ENCODE measurements at regions not wholly inside any gene's neighbourhood (a gene's known extent, or its start where the extent isn't known, plus 50 kb on each side); places are given as distances from the start of the nearest gene placed in this dataset.
"Not testable (repeated sequence)": the region's sequence is repeated elsewhere in the genome, so short reads cannot be mapped to it uniquely, and the experiment has no call there.

GRCh38 chr12:95358111-95359083 lies 115.6 kb upstream of the METAP2 start:
- no peak overlapping the region for H3K4me3 ChIP-seq (ENCODE audit: low read depth, low read length)
- no peak for TF ChIP-seq CTCF (IDR thresholded peaks at IDR 0.05; ENCODE audit: low read depth, low read length)

- no peak overlapping the region for H3K4me3 ChIP-seq (ENCODE audit: low read depth, low read length)
- no peak for TF ChIP-seq CTCF (IDR thresholded peaks at IDR 0.05; ENCODE audit: low read depth, low read length)
Observed at GRCh38 chr12:95365912-95366311, 108.0 kb upstream of the METAP2 start.

- no peak overlapping the region for H3K4me3 ChIP-seq (ENCODE audit: low read depth, low read length)
- no peak for TF ChIP-seq CTCF (IDR thresholded peaks at IDR 0.05; ENCODE audit: low read depth, low read length)
Observed at GRCh38 chr12:95368931-95369330, 105.0 kb upstream of the METAP2 start.

GRCh38 chr12:95371571-95371970 lies 102.4 kb upstream of the METAP2 start:
- no peak overlapping the region for H3K4me3 ChIP-seq (ENCODE audit: low read depth, low read length)
- no peak for TF ChIP-seq CTCF (IDR thresholded peaks at IDR 0.05; ENCODE audit: low read depth, low read length)

GRCh38 chr12:95379481-95379880 lies 94.5 kb upstream of the METAP2 start:
- H3K4me3 ChIP-seq (ENCODE audit: low read depth, low read length) = not testable (repeated sequence)

- not testable (repeated sequence) for H3K4me3 ChIP-seq (ENCODE audit: low read depth, low read length)
Observed at GRCh38 chr12:95380334-95380733, 93.6 kb upstream of the METAP2 start.

- TF ChIP-seq CTCF (IDR thresholded peaks at IDR 0.05; ENCODE audit: low read depth, low read length) = no peak
Observed at GRCh38 chr12:95380997-95381786, 92.8 kb upstream of the METAP2 start.

GRCh38 chr12:95383920-95384319 lies 90.0 kb upstream of the METAP2 start:
- not testable (repeated sequence) for H3K4me3 ChIP-seq (ENCODE audit: low read depth, low read length)

More at GRCh38 chr12:95380997-95381786, 92.8 kb upstream of the METAP2 start:
- H3K4me3 ChIP-seq (ENCODE audit: low read depth, low read length) = no peak overlapping the region
